ENCODE measurements at regions not wholly inside any gene's neighbourhood (a gene's known extent, or its start where the extent isn't known, plus 50 kb on each side); places are given as distances from the start of the nearest gene placed in this dataset.

DNA sequence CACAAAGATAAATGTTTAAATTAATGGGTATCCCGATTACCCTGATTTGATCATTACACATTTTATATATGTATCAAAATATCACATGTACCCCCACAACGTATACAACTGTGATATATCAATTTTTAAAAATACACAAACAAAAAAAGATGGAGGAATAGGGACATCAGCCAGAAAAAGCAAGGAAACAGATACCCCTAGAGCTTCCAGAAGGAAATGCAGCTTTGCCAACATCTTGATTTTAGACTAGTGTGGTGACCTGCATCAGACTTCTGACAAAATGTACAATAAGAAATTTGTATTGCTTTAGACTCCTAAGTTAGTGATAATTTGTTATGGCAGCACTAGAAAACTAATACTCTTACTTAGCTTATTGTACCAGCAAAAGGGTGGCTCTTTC is 483.8 kb downstream of the TUSC7 start (continued):
- TF ChIP-seq FIP1L1 (IDR thresholded peaks at IDR 0.05; ENCODE audit: low read depth, low read length, poor library complexity, severe bottlenecking) (no peak), FOXJ3 (CRISPR knock-in tag; IDR thresholded peaks at IDR 0.05) (no peak), MXI1 (IDR thresholded peaks at IDR 0.05; ENCODE audit: low read depth, low read length) (no peak), ZNF512 (tag; IDR thresholded peaks at IDR 0.05) (no peak)

DNA sequence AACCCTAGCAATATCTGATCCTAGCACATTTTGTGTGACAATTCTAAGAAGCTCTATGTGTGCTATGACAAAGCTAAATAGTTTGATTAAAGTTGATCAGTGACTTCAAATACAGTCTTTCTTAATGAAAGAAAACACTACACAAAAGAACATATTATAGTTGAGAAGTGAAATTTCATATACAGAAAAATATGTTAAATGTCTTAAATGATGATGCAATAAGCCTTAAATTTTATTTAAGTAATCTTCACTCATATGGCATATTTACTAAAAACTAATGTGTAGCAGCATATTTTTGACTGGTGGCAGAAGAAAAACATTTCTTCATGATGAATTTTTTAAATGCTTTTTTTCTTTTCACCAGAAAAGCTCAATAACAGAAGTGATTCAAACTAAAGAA is 485.5 kb downstream of the TUSC7 start:
- TF ChIP-seq POLR2B (IDR thresholded peaks at IDR 0.05; ENCODE audit: low read depth, partially characterized antibody) (no peak), ATF3 (IDR thresholded peaks at IDR 0.05) (peak; percentile 18; the same call in 1 of the 2 replicates), ATF3 (CRISPR knock-in tag; conservative IDR thresholded peaks at IDR 0.05) (no peak), ZBTB11 (CRISPR knock-in tag; IDR thresholded peaks at IDR 0.05) (no peak), PTTG1 (tag; IDR thresholded peaks at IDR 0.05; ENCODE audit: low read depth) (no peak), CEBPG (CRISPR knock-in tag; IDR thresholded peaks at IDR 0.05) (no peak), CEBPG (tag; conservative IDR thresholded peaks at IDR 0.05 in 1 of 2, IDR thresholded peaks at IDR 0.05 in 1 of 2) (peak in 1 of 2 experiments; percentile 67; a peak in 2 of 4 replicates)
- no peaks in the 10 kb centered on the region for H3K9me3 ChIP-seq (replicated peaks; ENCODE audit: control insufficient read depth, insufficient read depth, low read depth, low read length)
- FAIRE-seq (no peak), ATAC-seq (no peak), DNase-seq (ENCODE audit: extremely low read depth in 1 of 4, low spot score in 3 of 4) (no peak)
- intact Hi-C loops (cut with micrococcal nuclease): no loop called here
- H3K4me2 ChIP-seq (ENCODE audit: insufficient read depth, low read length): no peak overlapping the region
- POLR2A ChIA-PET: no interaction called here
- H3K9me1 ChIP-seq (ENCODE audit: control insufficient read depth, insufficient read depth, low read length): no peaks in the 10 kb centered on the region
- no peaks in the 10 kb centered on the region for H3K79me2 ChIP-seq (ENCODE audit: control insufficient read depth, insufficient read depth, low read length)
- H3K4me1 ChIP-seq (replicated peaks in 1 of 2; ENCODE audit: control insufficient read depth in 2 of 2, insufficient read depth in 2 of 2, low read length in 2 of 2): no peaks in the 10 kb centered on the region
- H3K9ac ChIP-seq (ENCODE audit: insufficient read depth in 1 of 2, low read depth in 2 of 2, low read length in 2 of 2): no peak overlapping the region
- H3K36me3 ChIP-seq (ENCODE audit: control insufficient read depth, insufficient read depth, low read length): no peaks in the 10 kb centered on the region
- H2AFZ ChIP-seq (ENCODE audit: low read depth, low read length): no peak overlapping the region
- no TSS peak for BruUV-seq (replicated peaks)
- no peak overlapping the region for H3K27ac ChIP-seq (ENCODE audit: extremely low read depth, low read depth, low read length)
- no peaks in the 10 kb centered on the region for H3K27me3 ChIP-seq (ENCODE audit: control insufficient read depth in 2 of 2, insufficient read depth in 2 of 2, low read length in 2 of 2)
- in situ Hi-C loops (cut with MboI): no loop called here
- CTCF ChIA-PET (ENCODE audit: low intra/inter-chr PET ratio): no interaction called here
- H3K4me3 ChIP-seq: no peak overlapping the region
- H4K20me1 ChIP-seq (replicated peaks; ENCODE audit: control insufficient read depth, insufficient read depth, low read length): no peaks in the 10 kb centered on the region

Data from K562 (cell line).